GM21526 (cell line): ENCODE measurements at regions not wholly inside any gene's neighbourhood (a gene's known extent, or its start where the extent isn't known, plus 50 kb on each side); places are given as distances from the start of the nearest gene placed in this dataset.

Source experiments
- ATAC-seq: cut with Tn5 transposase; IDR thresholded peaks from one replicate; pipeline ENCODE4 v1.9.1; 2021; ENCODE audit warnings: moderate library complexity; ENCODE audit not compliant: unreplicated experiment, low FRiP score

- no peak for ATAC-seq
These were observed 324.9 kb downstream of the CCDC85A start for GRCh38 chr2:56508662-56509061.

- ATAC-seq: no peak
These were observed 326.8 kb downstream of the CCDC85A start for GRCh38 chr2:56510610-56511009.

- no peak for ATAC-seq
These were observed 331.6 kb downstream of the CCDC85A start for GRCh38 chr2:56515399-56515798.

- no peak for ATAC-seq
These were observed 336.0 kb downstream of the CCDC85A start for GRCh38 chr2:56519806-56520205.

GRCh38 chr2:56522605-56523089 is 338.9 kb downstream of the CCDC85A start:
- no peak for ATAC-seq

- ATAC-seq: no peak
These were observed 340.0 kb downstream of the CCDC85A start for GRCh38 chr2:56523816-56524215.

- no peak for ATAC-seq
These were observed 348.1 kb downstream of the CCDC85A start for GRCh38 chr2:56531668-56532420.

- ATAC-seq: no peak
These were observed 350.5 kb downstream of the CCDC85A start for GRCh38 chr2:56534321-56534720.

GRCh38 chr2:56537756-56538155 is 354.0 kb downstream of the CCDC85A start:
- no peak for ATAC-seq

- ATAC-seq: no peak
These were observed 355.8 kb downstream of the CCDC85A start for GRCh38 chr2:56539618-56540017.

GRCh38 chr2:56540467-56540866 is 356.7 kb downstream of the CCDC85A start:
- no peak for ATAC-seq

- no peak for ATAC-seq
These were observed 357.1 kb downstream of the CCDC85A start for GRCh38 chr2:56540916-56541315.

GRCh38 chr2:56542213-56542612 is 358.4 kb downstream of the CCDC85A start:
- ATAC-seq: no peak

- ATAC-seq: no peak
These were observed 381.4 kb downstream of the CCDC85A start for GRCh38 chr2:56565143-56565542.

GRCh38 chr2:56571074-56571473 is 387.3 kb downstream of the CCDC85A start:
- no peak for ATAC-seq

- ATAC-seq: no peak
These were observed 392.2 kb downstream of the CCDC85A start for GRCh38 chr2:56576001-56576400.

GRCh38 chr2:56580242-56580641 is 396.5 kb downstream of the CCDC85A start:
- no peak for ATAC-seq

- no peak for ATAC-seq
These were observed 398.8 kb downstream of the CCDC85A start for GRCh38 chr2:56582570-56582969.

- ATAC-seq: no peak
These were observed 400.1 kb downstream of the CCDC85A start for GRCh38 chr2:56583796-56584315.

- no peak for ATAC-seq
These were observed 403.7 kb downstream of the CCDC85A start for GRCh38 chr2:56587456-56587855.

- ATAC-seq: no peak
These were observed 405.4 kb downstream of the CCDC85A start for GRCh38 chr2:56589194-56589593.

GRCh38 chr2:56589835-56590234 is 406.0 kb downstream of the CCDC85A start:
- no peak for ATAC-seq
